ENCODE measurements at regions not wholly inside any gene's neighbourhood (a gene's known extent, or its start where the extent isn't known, plus 50 kb on each side); places are given as distances from the start of the nearest gene placed in this dataset.

GRCh38 chr15:95501865-95502264 lies 828.6 kb upstream of the NR2F2 start:
- in situ Hi-C loops (cut with MboI; ENCODE audit: low sequenced_read_pairs, unreplicated experiment), result no loop called here
- DNase-seq (ENCODE audit: low spot score), result no peak
- no peak for TF ChIP-seq CTCF (IDR thresholded peaks at IDR 0.05; ENCODE audit: borderline replicate concordance, control extremely low read depth, extremely low read depth, insufficient read depth, missing control alignments)

GRCh38 chr15:95503107-95503506 lies 827.4 kb upstream of the NR2F2 start:
- in situ Hi-C loops (cut with MboI; ENCODE audit: low sequenced_read_pairs, unreplicated experiment), result no loop called here
- DNase-seq (ENCODE audit: low spot score), result no peak

DNA sequence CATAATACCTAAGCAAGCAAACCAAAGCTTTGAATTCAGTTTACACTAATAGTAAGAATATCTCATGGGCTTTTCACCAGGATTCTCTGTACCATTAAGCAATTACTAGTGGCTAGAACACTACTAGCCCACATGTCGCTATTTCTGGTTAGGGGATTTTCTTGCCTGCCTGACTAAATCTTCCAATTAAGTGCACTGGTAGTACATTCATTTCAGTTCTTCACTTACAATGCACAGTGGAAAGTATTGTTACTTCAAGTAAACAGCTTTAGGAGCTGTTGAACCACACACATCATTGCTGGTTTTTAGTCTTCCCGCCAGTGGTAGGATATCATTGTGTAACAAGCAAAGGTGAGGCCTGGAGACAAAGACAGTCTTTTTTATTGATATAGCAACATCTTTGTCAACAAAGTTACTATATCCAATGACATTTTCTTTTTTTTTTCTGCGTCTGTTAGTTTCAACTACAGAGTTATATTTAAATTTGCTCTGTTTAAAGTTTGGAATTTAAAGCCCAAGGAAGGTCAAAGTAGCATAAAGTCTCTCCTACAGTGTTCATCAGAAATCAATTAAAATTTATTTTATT lies 826.8 kb upstream of the NR2F2 start:
- in situ Hi-C loops (cut with MboI; ENCODE audit: low sequenced_read_pairs, unreplicated experiment), result no loop called here
- DNase-seq (ENCODE audit: low spot score), result peak; percentile 23
- TF ChIP-seq CTCF (IDR thresholded peaks at IDR 0.05; ENCODE audit: borderline replicate concordance, control extremely low read depth, extremely low read depth, insufficient read depth, missing control alignments), result no peak

More at GRCh38 chr15:95503107-95503506, 827.4 kb upstream of the NR2F2 start:
- no peak for TF ChIP-seq CTCF (IDR thresholded peaks at IDR 0.05; ENCODE audit: borderline replicate concordance, control extremely low read depth, extremely low read depth, insufficient read depth, missing control alignments)

- no peak for DNase-seq (ENCODE audit: low spot score)
- in situ Hi-C loops (cut with MboI; ENCODE audit: low sequenced_read_pairs, unreplicated experiment), result no loop called here
- no peak for TF ChIP-seq CTCF (IDR thresholded peaks at IDR 0.05; ENCODE audit: borderline replicate concordance, control extremely low read depth, extremely low read depth, insufficient read depth, missing control alignments)
Observed at GRCh38 chr15:95511671-95512070, 818.8 kb upstream of the NR2F2 start.

GRCh38 chr15:95512906-95513305 lies 817.6 kb upstream of the NR2F2 start:
- no peak for TF ChIP-seq CTCF (IDR thresholded peaks at IDR 0.05; ENCODE audit: borderline replicate concordance, control extremely low read depth, extremely low read depth, insufficient read depth, missing control alignments)
- in situ Hi-C loops (cut with MboI; ENCODE audit: low sequenced_read_pairs, unreplicated experiment), result no loop called here
- DNase-seq (ENCODE audit: low spot score), result no peak

DNA sequence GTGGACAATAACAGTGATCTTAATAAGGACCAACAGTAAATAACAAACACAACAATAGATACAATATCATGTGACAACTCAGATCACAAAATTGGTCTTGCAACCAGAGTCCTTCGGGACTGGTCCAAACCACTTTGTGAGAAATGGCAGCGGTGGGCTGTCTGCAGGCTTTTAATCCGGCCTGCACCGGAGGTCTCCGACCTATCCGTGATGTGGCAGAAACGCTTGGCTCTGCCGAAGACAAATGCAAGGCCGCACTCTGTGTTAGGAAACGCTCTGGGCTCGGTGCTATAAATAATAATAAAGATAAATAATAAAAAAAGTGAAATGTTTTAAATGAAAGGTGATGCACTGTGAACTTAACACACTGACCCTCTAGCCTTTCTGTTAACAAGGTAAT lies 810.6 kb upstream of the NR2F2 start:
- TF ChIP-seq CTCF (IDR thresholded peaks at IDR 0.05; ENCODE audit: borderline replicate concordance, control extremely low read depth, extremely low read depth, insufficient read depth, missing control alignments), result no peak
- DNase-seq (ENCODE audit: low spot score), result no peak
- in situ Hi-C loops (cut with MboI; ENCODE audit: low sequenced_read_pairs, unreplicated experiment), result no loop called here
